ENCODE measurements at regions not wholly inside any gene's neighbourhood (a gene's known extent, or its start where the extent isn't known, plus 50 kb on each side); places are given as distances from the start of the nearest gene placed in this dataset.

DNA sequence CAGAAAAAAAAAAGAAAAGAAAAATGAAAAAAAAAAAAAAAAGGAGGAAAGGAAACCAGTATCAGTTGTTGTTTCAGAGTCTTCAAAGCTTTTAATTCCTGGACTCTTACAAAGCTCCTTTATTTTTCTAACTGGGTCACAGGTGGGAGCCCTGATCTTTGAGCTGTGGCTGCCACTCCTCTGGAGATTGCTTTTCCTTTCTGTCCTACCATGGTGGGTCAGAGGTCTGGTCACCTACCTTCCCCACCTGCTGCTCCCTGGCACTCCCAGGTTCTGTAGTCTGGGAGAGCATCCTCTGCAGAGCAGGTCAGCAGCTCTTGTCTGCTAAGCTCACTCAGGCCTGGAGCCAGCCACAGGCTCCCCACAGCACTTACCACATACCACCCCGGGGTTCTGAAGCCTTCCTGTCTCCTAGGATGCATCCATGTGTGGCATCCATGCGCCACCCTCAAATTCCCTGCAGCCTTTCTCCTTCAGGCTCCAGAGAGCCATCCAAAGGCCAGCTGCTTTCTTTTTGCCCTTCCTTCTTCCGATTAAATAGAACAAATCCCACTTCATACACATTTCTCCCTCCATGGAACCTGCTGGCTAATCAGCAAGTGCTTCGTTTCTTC lies 73.2 kb upstream of the TPK1 start:
- TF ChIP-seq TAF1 (IDR thresholded peaks at IDR 0.05; ENCODE audit: borderline replicate concordance, low read depth, low read length) (no peak), POLR2AphosphoS5 (IDR thresholded peaks at IDR 0.05; ENCODE audit: low read depth, low read length) (no peak)
